Adipocyte (in vitro differentiated cells): ENCODE measurements at regions not wholly inside any gene's neighbourhood (a gene's known extent, or its start where the extent isn't known, plus 50 kb on each side); places are given as distances from the start of the nearest gene placed in this dataset.

Experiments
- DNase-seq: peaks from one replicate; pipeline ENCODE4 v3.0.0-alpha.2; 2015; ENCODE audit warnings: low read depth
- H3K27me3 ChIP-seq: replicated peaks from 2 replicates; pipeline ENCODE4 v1.7.0; 2013; ENCODE audit warnings: mild to moderate bottlenecking, low read length, moderate library complexity; ENCODE audit not compliant: control insufficient read depth, insufficient read depth
- H3K36me3 ChIP-seq: 2 replicates; pipeline ENCODE4 v1.7.0; 2013; ENCODE audit warnings: low read length, mild to moderate bottlenecking, moderate library complexity; ENCODE audit not compliant: control insufficient read depth, insufficient read depth, severe bottlenecking
- H3K4me1 ChIP-seq: 2 replicates; pipeline ENCODE4 v1.7.0; 2013; ENCODE audit warnings: mild to moderate bottlenecking, low read length, moderate library complexity; ENCODE audit not compliant: control insufficient read depth, insufficient read depth
- H3K4me3 ChIP-seq: 2 replicates; pipeline ENCODE4 v1.7.0; 2013; ENCODE audit warnings: mild to moderate bottlenecking, low read length, moderate library complexity
- H3K9ac ChIP-seq: 2 replicates; pipeline ENCODE4 v1.7.0; 2013; ENCODE audit warnings: mild to moderate bottlenecking, low read length, moderate library complexity
- H3K9me3 ChIP-seq: 2 replicates; pipeline ENCODE4 v1.7.0; 2013; ENCODE audit warnings: mild to moderate bottlenecking, low read length, moderate library complexity; ENCODE audit not compliant: control insufficient read depth

DNA sequence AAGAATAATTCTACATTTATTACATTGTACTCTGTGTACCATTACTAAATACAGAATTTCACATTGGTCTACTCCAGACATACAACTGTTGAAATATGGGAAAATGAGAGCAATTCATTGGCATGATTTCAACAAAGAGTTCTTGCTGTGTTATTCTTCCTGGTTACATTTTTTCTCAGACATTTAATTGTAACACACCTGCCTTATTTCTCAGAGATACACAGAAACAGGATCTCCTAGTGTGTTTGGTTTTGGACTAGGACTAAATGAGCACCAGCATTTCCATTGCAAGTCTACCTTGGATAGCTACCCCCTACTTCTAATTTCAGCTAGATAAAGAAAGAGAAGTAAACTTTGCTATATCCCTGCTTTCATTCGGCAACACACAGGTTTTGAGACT lies 274.3 kb upstream of the CNTN4 start:
- H3K9me3 ChIP-seq, result peaks cover 6% of the 10 kb centered on the region
- H3K27me3 ChIP-seq, result no peaks in the 10 kb centered on the region
- DNase-seq, result no peak
- no peak overlapping the region for H3K9ac ChIP-seq
- H3K4me3 ChIP-seq, result no peak overlapping the region
- no peaks in the 10 kb centered on the region for H3K4me1 ChIP-seq
- no peaks in the 10 kb centered on the region for H3K36me3 ChIP-seq

DNA sequence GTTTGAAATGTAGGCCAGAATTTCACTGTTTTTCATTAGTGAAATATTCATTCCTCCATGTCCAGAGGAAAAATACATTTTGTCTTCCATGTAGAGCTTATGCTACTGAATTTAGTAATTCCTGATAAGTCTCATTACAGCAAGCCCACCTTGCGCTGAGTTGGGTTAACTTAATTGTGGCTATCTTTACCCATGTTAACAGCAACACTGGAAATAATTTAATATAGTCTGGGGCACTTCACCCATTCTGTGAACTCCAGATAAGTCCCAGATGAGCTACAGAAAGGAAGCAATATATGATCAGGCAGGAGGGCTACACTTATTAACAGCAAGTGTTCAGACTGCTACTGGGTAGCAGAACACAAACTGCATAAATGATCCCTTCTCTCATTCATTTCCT lies 270.1 kb upstream of the CNTN4 start:
- Histone ChIP-seq H3K4me3 (no peak overlapping the region), H3K9me3 (peaks cover 3% of the 10 kb centered on the region), H3K4me1 (no peaks in the 10 kb centered on the region), H3K9ac (no peak overlapping the region), H3K36me3 (no peaks in the 10 kb centered on the region), H3K27me3 (no peaks in the 10 kb centered on the region)
- DNase-seq, result no peak

DNA sequence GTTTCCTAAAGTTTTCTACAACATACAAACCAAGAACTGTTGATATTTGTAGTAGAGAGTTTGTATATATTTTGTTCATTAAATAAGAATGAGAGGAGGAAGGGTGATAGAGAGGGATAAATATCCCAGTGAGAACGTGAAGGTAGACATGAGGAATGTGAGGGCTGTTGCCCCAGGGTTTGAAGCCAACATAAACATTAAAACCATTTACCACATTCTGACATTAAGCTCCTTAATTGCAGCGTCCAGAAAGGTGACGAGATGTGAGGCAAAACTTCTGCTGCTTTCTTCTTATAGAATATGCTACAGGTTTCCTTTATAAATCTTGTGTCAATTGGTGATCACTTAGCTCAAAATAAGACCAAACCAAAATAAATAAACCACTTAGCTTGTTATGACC lies 267.8 kb upstream of the CNTN4 start:
- Histone ChIP-seq H3K27me3 (no peaks in the 10 kb centered on the region), H3K9me3 (peaks cover 3% of the 10 kb centered on the region), H3K9ac (no peak overlapping the region), H3K4me1 (no peaks in the 10 kb centered on the region), H3K4me3 (no peak overlapping the region), H3K36me3 (no peaks in the 10 kb centered on the region)
- DNase-seq, result no peak

GRCh38 chr3:1832395-1832794 lies 266.3 kb upstream of the CNTN4 start:
- Histone ChIP-seq H3K9me3 (no peaks in the 10 kb centered on the region), H3K27me3 (no peaks in the 10 kb centered on the region), H3K4me1 (no peaks in the 10 kb centered on the region), H3K4me3 (no peak overlapping the region), H3K36me3 (no peaks in the 10 kb centered on the region), H3K9ac (no peak overlapping the region)
- DNase-seq, result no peak

GRCh38 chr3:1843111-1843510 lies 255.6 kb upstream of the CNTN4 start:
- Histone ChIP-seq H3K9me3 (peaks cover 4% of the 10 kb centered on the region), H3K9ac (no peak overlapping the region), H3K36me3 (no peaks in the 10 kb centered on the region), H3K4me1 (no peaks in the 10 kb centered on the region), H3K27me3 (no peaks in the 10 kb centered on the region), H3K4me3 (no peak overlapping the region)
- DNase-seq, result no peak

- no peaks in the 10 kb centered on the region for H3K36me3 ChIP-seq
- no peak for DNase-seq
- H3K9me3 ChIP-seq, result peaks cover 4% of the 10 kb centered on the region
- no peak overlapping the region for H3K4me3 ChIP-seq
- H3K4me1 ChIP-seq, result no peaks in the 10 kb centered on the region
- H3K27me3 ChIP-seq, result no peaks in the 10 kb centered on the region
- no peak overlapping the region for H3K9ac ChIP-seq
Measured at GRCh38 chr3:1847571-1847970, 251.1 kb upstream of the CNTN4 start.

DNA sequence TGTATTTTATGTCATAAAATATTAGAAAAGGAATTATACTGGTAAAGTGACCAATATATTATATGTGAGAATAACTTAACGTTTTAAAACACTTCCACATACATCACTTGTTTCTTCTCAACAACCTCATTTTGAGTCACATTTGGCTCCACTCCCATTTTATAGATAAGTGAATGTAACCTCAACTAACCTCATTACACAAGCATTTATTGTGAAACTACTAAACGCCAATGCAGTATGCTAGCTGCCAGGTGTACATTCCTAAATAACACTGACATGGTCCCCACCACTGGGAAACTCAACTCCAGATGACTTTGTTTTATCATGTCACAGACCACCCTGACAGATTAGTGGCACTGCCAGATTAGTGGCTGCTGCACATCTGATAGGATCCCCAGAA lies 249.7 kb upstream of the CNTN4 start:
- no peak for DNase-seq
- Histone ChIP-seq H3K27me3 (no peaks in the 10 kb centered on the region), H3K36me3 (no peaks in the 10 kb centered on the region), H3K9ac (no peak overlapping the region), H3K4me1 (no peaks in the 10 kb centered on the region), H3K9me3 (no peaks in the 10 kb centered on the region), H3K4me3 (no peak overlapping the region)

DNA sequence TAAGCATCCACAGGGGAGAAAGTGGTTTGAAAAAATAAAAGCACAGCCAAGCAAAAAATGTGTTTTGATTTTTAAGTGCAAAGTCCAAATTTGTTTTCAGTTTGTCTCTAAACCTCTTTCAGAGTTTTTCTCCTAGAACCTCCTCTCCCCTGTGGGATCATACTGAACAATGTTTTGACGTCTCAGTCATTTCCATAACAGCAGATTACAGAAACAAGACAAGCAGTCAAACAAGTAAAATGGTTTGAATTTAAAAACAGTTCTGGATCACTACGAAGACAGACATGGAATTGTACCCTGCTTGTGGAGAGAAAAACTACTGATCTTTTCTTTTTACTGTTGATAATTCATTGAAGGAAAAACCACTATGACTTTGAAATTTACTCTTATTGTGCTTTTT lies 245.7 kb upstream of the CNTN4 start:
- Histone ChIP-seq H3K4me3 (no peak overlapping the region), H3K27me3 (no peaks in the 10 kb centered on the region), H3K9me3 (no peaks in the 10 kb centered on the region), H3K9ac (no peak overlapping the region), H3K36me3 (no peaks in the 10 kb centered on the region), H3K4me1 (no peaks in the 10 kb centered on the region)
- DNase-seq, result no peak

GRCh38 chr3:1855841-1856240 lies 242.8 kb upstream of the CNTN4 start:
- no peaks in the 10 kb centered on the region for H3K27me3 ChIP-seq
- H3K4me1 ChIP-seq, result no peaks in the 10 kb centered on the region
- no peak overlapping the region for H3K4me3 ChIP-seq
- no peaks in the 10 kb centered on the region for H3K36me3 ChIP-seq
- no peak overlapping the region for H3K9ac ChIP-seq
- no peak for DNase-seq
- H3K9me3 ChIP-seq, result no peaks in the 10 kb centered on the region

DNA sequence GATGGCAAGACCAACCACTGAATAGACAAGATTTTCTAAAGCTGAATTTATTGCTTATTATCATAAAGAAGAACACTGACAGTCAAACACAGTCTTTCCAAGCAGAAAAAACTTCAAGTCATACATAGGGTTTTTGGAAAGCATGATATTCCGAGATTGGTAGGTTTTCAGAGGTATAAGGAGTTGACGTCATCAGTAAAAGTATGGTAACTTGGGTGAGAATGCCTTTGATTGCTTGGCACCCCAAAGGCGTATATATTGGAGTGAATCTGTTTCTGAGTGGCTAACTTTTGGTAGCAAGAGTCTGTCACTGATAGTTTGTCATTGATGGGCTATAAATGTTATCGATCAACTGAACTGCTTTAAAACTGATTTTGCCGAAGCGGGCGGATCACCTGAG lies 227.9 kb upstream of the CNTN4 start:
- Histone ChIP-seq H3K36me3 (no peaks in the 10 kb centered on the region), H3K4me3 (no peak overlapping the region), H3K27me3 (no peaks in the 10 kb centered on the region), H3K9me3 (no peaks in the 10 kb centered on the region), H3K4me1 (no peaks in the 10 kb centered on the region), H3K9ac (no peak overlapping the region)
- DNase-seq, result no peak

GRCh38 chr3:1883534-1883933 lies 215.1 kb upstream of the CNTN4 start:
- Histone ChIP-seq H3K4me3 (no peak overlapping the region), H3K9ac (no peak overlapping the region), H3K36me3 (no peaks in the 10 kb centered on the region), H3K9me3 (peaks cover 2% of the 10 kb centered on the region), H3K4me1 (no peaks in the 10 kb centered on the region), H3K27me3 (no peaks in the 10 kb centered on the region)
- no peak for DNase-seq

DNA sequence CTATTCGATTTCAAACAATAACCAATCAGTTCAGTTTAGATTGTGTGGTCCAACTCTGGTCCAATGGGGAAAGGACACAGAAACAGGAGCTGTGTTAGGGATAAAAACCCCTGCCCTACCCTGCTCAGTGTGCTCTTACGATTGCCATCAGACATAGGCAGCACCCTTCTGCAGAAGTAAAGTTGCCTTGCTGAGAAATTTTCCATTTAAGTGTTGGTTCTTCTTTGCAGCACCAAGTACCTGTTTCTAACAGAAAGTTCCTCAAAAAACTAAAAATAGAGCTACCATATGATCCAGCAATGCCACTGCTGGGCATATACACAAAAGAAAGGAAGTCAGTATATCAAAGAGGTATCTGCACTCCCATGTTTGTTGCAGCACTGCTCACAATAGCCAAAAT lies 206.2 kb upstream of the CNTN4 start:
- Histone ChIP-seq H3K4me1 (no peaks in the 10 kb centered on the region), H3K4me3 (no peak overlapping the region), H3K9ac (no peak overlapping the region), H3K9me3 (peaks cover 27% of the 10 kb centered on the region), H3K27me3 (no peaks in the 10 kb centered on the region), H3K36me3 (no peaks in the 10 kb centered on the region)
- no peak for DNase-seq
